ENCODE measurements at regions not wholly inside any gene's neighbourhood (a gene's known extent, or its start where the extent isn't known, plus 50 kb on each side); places are given as distances from the start of the nearest gene placed in this dataset.

- no peak overlapping the region for H3K4me3 ChIP-seq
- DNase-seq = no peak
- no peak overlapping the region for H3K27ac ChIP-seq
- H3K4me1 ChIP-seq = peaks cover 16% of the 10 kb centered on the region
- no peaks in the 10 kb centered on the region for H3K9me3 ChIP-seq
- H3K27me3 ChIP-seq = no peaks in the 10 kb centered on the region
- no peak for TF ChIP-seq POLR2A (IDR thresholded peaks at IDR 0.05)
- TF ChIP-seq CTCF (IDR thresholded peaks at IDR 0.05) = no peak
- H3K36me3 ChIP-seq (ENCODE audit: low read depth, missing control alignments) = no peaks in the 10 kb centered on the region
- 89 to 93% methylated on average over 2 of the region's 2 CpGs for WGBS, 2 donors
- intact Hi-C loops (cut with DNase I; ENCODE audit: low total_unique reads) = no loop called here
Observed at GRCh38 chr1:93770640-93771039, 89.0 kb upstream of the BCAR3 start.

GRCh38 chr1:93769777-93770176 lies 88.1 kb upstream of the BCAR3 start:
- no peak for DNase-seq
- Histone ChIP-seq H3K27me3 (no peaks in the 10 kb centered on the region), H3K4me1 (peaks cover 16% of the 10 kb centered on the region), H3K9me3 (no peaks in the 10 kb centered on the region), H3K4me3 (no peak overlapping the region), H3K36me3 (ENCODE audit: low read depth, missing control alignments) (no peaks in the 10 kb centered on the region), H3K27ac (no peak overlapping the region)
- WGBS, 2 donors = 80 to 90% methylated on average over 2 of the region's 2 CpGs
- no peak for TF ChIP-seq POLR2A (IDR thresholded peaks at IDR 0.05)
- TF ChIP-seq CTCF (IDR thresholded peaks at IDR 0.05) = no peak
- intact Hi-C loops (cut with DNase I; ENCODE audit: low total_unique reads) = no loop called here

- intact Hi-C loops (cut with DNase I; ENCODE audit: low total_unique reads) = no loop called here
- Histone ChIP-seq H3K9me3 (no peaks in the 10 kb centered on the region), H3K27me3 (no peaks in the 10 kb centered on the region), H3K36me3 (ENCODE audit: low read depth, missing control alignments) (no peaks in the 10 kb centered on the region), H3K27ac (no peak overlapping the region), H3K4me3 (no peak overlapping the region), H3K4me1 (peaks cover 16% of the 10 kb centered on the region)
- 44 to 50% methylated on average over 6 of the region's 6 CpGs for WGBS, 2 donors
- TF ChIP-seq CTCF (IDR thresholded peaks at IDR 0.05) (no peak), POLR2A (IDR thresholded peaks at IDR 0.05) (no peak)
- DNase-seq = no peak
Observed at GRCh38 chr1:93768380-93768863, 86.8 kb upstream of the BCAR3 start.

- Histone ChIP-seq H3K4me1 (peaks cover 16% of the 10 kb centered on the region), H3K27me3 (no peaks in the 10 kb centered on the region), H3K36me3 (ENCODE audit: low read depth, missing control alignments) (no peaks in the 10 kb centered on the region), H3K27ac (no peak overlapping the region), H3K9me3 (no peaks in the 10 kb centered on the region), H3K4me3 (no peak overlapping the region)
- DNase-seq = no peak
- 88% methylated on average over 7 of the region's 7 CpGs for WGBS, 2 donors
- no peak for TF ChIP-seq CTCF (IDR thresholded peaks at IDR 0.05)
- intact Hi-C loops (cut with DNase I; ENCODE audit: low total_unique reads) = no loop called here
Observed at GRCh38 chr1:93766451-93766850, 84.8 kb upstream of the BCAR3 start.

- Histone ChIP-seq H3K4me1 (peaks cover 16% of the 10 kb centered on the region), H3K36me3 (ENCODE audit: low read depth, missing control alignments) (no peaks in the 10 kb centered on the region), H3K4me3 (no peak overlapping the region), H3K27me3 (no peaks in the 10 kb centered on the region), H3K27ac (no peak overlapping the region), H3K9me3 (no peaks in the 10 kb centered on the region)
- TF ChIP-seq CTCF (IDR thresholded peaks at IDR 0.05) (no peak), POLR2A (IDR thresholded peaks at IDR 0.05) (no peak)
- intact Hi-C loops (cut with DNase I; ENCODE audit: low total_unique reads) = no loop called here
- DNase-seq = no peak
Observed at GRCh38 chr1:93765099-93765498, 83.5 kb upstream of the BCAR3 start.

Measured in testis (tissue), 2 donors.